Skeletal muscle satellite cell (primary cell): ENCODE measurements at regions not wholly inside any gene's neighbourhood (a gene's known extent, or its start where the extent isn't known, plus 50 kb on each side); places are given as distances from the start of the nearest gene placed in this dataset.
A peak's percentile ranks its signal among the peaks of the same experiment; 100 is the strongest.

Experiments
- H3K27me3 ChIP-seq: 2 replicates; pipeline ENCODE4 v1.7.0; 2013; ENCODE audit warnings: low read length; ENCODE audit not compliant: control insufficient read depth, insufficient read depth
- H3K36me3 ChIP-seq: 2 replicates; pipeline ENCODE4 v1.7.0; 2013; ENCODE audit warnings: mild to moderate bottlenecking, control low read depth, low read length; ENCODE audit not compliant: insufficient read depth
- H3K4me1 ChIP-seq: 2 replicates; pipeline ENCODE4 v1.7.0; 2013; ENCODE audit warnings: low read length; ENCODE audit not compliant: control insufficient read depth, insufficient read depth
- H3K4me2 ChIP-seq: 2 replicates; pipeline ENCODE4 v1.7.0; 2013; ENCODE audit warnings: mild to moderate bottlenecking, low read length
- H3K4me3 ChIP-seq: 2 replicates; pipeline ENCODE4 v1.7.0; 2013; ENCODE audit warnings: low read length
- H3K9ac ChIP-seq: 2 replicates; pipeline ENCODE4 v1.7.0; 2013; ENCODE audit warnings: mild to moderate bottlenecking, low read depth, low read length, moderate library complexity
- H3K9me3 ChIP-seq: replicated peaks from 2 replicates; pipeline ENCODE4 v1.7.0; 2013; ENCODE audit warnings: mild to moderate bottlenecking, control low read depth, low read length

DNA sequence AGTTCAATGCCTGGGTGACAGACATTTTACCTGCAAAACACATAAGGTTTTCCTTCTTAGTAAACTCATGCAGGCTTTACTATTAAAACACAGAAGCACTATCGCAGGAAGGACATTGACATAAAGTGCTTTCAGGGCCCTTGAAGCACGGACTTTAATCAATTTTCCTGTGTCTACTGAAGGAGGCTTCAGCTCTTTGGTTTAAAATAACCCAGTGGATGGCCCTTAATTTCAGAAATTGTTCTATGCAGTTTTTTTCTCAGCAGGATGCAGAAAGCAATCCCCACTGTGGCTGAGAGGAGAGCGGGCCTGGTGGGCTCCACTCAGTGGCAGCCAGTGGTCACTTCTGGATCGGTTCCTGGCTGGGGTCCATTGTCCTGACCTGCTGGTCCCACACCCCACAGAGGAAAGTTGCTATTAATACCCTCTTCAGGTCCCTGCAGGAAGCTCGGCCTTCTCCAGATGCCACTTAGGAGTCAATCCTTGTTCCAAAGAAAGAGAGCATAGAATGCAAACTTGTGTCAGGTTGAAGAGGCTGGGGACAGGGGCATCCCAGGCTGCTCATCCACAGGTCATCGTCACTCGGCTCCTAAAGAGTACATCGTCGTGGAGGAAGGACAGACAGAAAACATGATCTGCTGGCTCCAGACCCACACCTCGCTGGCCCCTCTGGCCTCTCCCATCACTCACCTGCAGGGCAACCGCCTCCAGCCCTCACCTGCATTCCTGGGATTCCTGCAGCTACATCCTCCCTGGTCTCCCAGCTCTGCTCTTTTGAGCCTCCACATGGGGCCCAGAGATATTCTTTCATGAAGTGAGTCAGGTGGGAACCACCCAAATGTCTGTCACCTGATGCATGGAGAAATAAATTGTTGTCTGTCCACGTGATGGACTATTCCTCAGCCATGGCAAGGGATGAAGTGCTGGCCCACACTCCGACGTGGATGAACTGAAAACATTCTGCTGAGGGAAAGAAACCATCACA lies 153.1 kb downstream of the PSMG1 start:
- Histone ChIP-seq H3K36me3 (no peaks in the 10 kb centered on the region), H3K9me3 (no peaks in the 10 kb centered on the region), H3K4me3 (no peak overlapping the region), H3K9ac (no peak overlapping the region), H3K4me1 (no peaks in the 10 kb centered on the region), H3K4me2 (no peak overlapping the region), H3K27me3 (peaks cover 37% of the 10 kb centered on the region)

- Histone ChIP-seq H3K36me3 (no peaks in the 10 kb centered on the region), H3K4me3 (no peak overlapping the region), H3K4me2 (no peak overlapping the region), H3K9ac (no peak overlapping the region), H3K27me3 (peaks cover 37% of the 10 kb centered on the region), H3K4me1 (no peaks in the 10 kb centered on the region), H3K9me3 (no peaks in the 10 kb centered on the region)
These were observed 154.0 kb downstream of the PSMG1 start for GRCh38 chr21:39029086-39029755.

DNA sequence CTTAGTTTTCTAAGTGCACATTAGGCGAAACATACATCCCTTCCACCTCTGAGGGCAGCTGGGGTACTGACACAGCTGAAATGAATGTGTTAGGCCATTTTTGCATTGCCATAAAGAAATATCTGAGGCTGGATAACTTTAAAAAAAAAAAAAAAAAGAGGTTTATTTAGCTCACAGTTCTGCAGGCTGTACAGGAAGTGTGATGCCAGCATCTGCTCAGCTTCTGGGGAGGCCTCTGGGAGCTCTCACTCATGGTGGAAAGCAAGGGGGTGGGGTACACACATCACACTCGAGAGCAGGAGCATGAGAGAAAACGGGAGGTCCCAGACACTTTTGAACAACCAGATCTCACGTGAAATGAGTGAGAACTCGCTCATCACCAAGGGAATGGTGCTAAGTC lies 158.1 kb downstream of the PSMG1 start:
- Histone ChIP-seq H3K36me3 (no peaks in the 10 kb centered on the region), H3K27me3 (peaks cover 12% of the 10 kb centered on the region), H3K9me3 (no peaks in the 10 kb centered on the region), H3K4me2 (no peak overlapping the region), H3K9ac (no peak overlapping the region), H3K4me3 (no peak overlapping the region), H3K4me1 (peaks cover 31% of the 10 kb centered on the region)

- peaks cover 31% of the 10 kb centered on the region for H3K4me1 ChIP-seq
- peaks cover 12% of the 10 kb centered on the region for H3K27me3 ChIP-seq
- no peaks in the 10 kb centered on the region for H3K9me3 ChIP-seq
- H3K4me3 ChIP-seq, result no peak overlapping the region
- no peak overlapping the region for H3K9ac ChIP-seq
- H3K4me2 ChIP-seq, result no peak overlapping the region
- no peaks in the 10 kb centered on the region for H3K36me3 ChIP-seq
These were observed 158.7 kb downstream of the PSMG1 start for GRCh38 chr21:39024538-39024937.

DNA sequence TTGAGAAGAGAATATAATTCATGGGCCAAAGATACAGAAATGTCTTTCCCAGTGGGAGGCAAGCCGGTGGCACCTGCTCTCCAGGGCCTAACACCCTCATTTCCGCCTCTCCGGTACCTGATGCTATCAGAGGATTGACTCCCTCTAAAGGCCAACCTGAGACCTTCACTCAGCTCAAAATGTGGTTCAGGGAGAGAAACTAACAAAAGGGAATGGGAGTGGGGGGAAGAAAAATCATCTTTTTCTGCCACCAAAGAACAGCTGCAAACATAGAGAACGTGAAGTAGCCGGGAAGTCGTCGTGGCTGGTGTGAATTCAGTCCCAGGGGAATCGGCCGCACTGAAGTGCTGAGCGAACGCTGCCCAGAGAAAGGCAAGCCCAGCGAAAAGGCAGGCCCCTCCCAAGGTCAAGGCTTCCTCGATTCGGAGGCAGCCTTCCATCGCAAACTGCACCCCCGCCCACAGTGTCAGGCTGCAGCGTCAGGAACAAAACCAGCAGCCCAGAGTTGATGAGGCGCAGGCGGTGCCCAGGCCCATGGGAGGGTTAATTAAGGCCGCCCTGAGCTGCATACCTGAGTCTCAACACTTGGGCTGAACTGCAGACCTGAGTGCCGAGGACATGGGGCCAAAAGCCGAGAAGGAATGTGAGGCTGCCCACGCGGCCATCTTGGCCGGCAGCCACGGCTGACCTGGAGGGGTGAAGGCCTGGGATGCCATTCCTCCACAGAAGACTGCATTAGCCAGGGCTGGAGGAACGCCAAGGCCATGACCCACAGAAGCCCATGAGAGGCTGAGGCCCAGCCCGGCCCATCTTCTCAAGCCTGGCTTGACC lies 160.2 kb downstream of the PSMG1 start:
- Histone ChIP-seq H3K9me3 (no peaks in the 10 kb centered on the region), H3K4me3 (peak overlapping the region; percentile 11), H3K27me3 (no peaks in the 10 kb centered on the region), H3K4me1 (peaks cover 31% of the 10 kb centered on the region), H3K9ac (peak overlapping the region; percentile 11), H3K36me3 (no peaks in the 10 kb centered on the region), H3K4me2 (peak overlapping the region; percentile 49)

- H3K9me3 ChIP-seq, result no peaks in the 10 kb centered on the region
- H3K4me1 ChIP-seq, result peaks cover 31% of the 10 kb centered on the region
- H3K27me3 ChIP-seq, result no peaks in the 10 kb centered on the region
- no peak overlapping the region for H3K4me3 ChIP-seq
- no peak overlapping the region for H3K9ac ChIP-seq
- no peaks in the 10 kb centered on the region for H3K36me3 ChIP-seq
- peak overlapping the region; percentile 49 for H3K4me2 ChIP-seq
These were observed 160.8 kb downstream of the PSMG1 start for GRCh38 chr21:39022466-39022862.

- H3K4me1 ChIP-seq, result peaks cover 31% of the 10 kb centered on the region
- H3K4me2 ChIP-seq, result no peak overlapping the region
- no peaks in the 10 kb centered on the region for H3K27me3 ChIP-seq
- H3K9ac ChIP-seq, result no peak overlapping the region
- no peaks in the 10 kb centered on the region for H3K36me3 ChIP-seq
- H3K4me3 ChIP-seq, result no peak overlapping the region
- no peaks in the 10 kb centered on the region for H3K9me3 ChIP-seq
These were observed 161.2 kb downstream of the PSMG1 start for GRCh38 chr21:39022035-39022434.

DNA sequence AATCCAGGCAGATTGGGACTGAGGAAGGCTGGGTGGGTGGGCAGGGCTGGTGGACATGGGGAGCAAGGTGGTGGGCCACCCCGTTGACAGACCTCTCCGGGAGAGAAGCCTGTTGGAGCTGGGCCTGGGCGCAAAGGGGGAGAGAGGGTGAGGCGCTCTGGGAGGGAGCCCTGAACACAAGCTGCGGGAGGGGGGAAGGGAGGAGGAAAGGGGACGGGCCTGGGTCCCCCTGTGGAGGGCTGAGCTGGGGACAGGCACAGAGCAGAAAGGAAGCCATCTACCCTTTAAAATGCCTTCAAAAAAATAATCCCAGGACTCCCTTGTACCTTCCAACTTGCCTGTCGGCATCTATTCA lies 161.8 kb downstream of the PSMG1 start:
- H3K4me3 ChIP-seq, result no peak overlapping the region
- H3K36me3 ChIP-seq, result no peaks in the 10 kb centered on the region
- no peaks in the 10 kb centered on the region for H3K9me3 ChIP-seq
- no peak overlapping the region for H3K9ac ChIP-seq
- H3K4me2 ChIP-seq, result peak overlapping the region; percentile 52
- no peaks in the 10 kb centered on the region for H3K27me3 ChIP-seq
- peaks cover 31% of the 10 kb centered on the region for H3K4me1 ChIP-seq

DNA sequence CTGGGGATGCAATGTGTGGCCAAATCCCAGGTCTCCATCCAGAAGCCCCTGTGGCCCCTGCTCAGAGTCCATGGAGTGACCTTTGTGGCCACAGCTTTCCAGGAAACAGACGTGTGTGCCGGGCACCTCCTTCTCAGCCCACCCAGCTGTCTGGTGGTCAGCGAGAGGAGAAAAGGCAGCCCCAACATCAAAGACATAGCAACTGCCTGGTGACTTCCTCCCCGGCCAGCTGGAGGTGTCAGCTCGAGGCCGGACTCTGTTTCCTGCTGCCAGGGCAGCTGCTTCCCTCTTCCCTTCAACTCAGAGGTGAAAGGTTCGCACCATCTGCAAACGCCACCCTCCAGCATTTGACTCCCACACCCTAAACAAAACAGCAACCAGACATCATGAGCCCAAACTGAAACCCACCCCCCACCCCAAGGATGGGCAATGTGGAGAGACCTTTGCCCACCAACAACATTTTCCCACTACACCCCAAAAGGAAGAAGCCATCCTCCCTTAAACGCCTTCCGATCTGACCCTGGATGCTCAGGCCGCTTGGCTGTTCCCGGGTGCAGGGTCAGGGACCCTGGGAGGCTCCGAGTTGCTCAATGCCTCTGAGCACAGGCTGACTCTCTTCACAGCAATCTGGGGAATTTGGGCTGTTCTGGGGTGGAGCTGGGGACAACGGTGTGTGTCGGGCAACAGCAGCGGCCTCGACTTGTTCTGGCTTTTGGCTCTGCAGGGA lies 162.3 kb downstream of the PSMG1 start:
- H3K4me2 ChIP-seq, result peak overlapping the region; percentile 52
- peaks cover 31% of the 10 kb centered on the region for H3K4me1 ChIP-seq
- H3K9me3 ChIP-seq, result no peaks in the 10 kb centered on the region
- no peak overlapping the region for H3K4me3 ChIP-seq
- no peaks in the 10 kb centered on the region for H3K27me3 ChIP-seq
- no peaks in the 10 kb centered on the region for H3K36me3 ChIP-seq
- H3K9ac ChIP-seq, result no peak overlapping the region

DNA sequence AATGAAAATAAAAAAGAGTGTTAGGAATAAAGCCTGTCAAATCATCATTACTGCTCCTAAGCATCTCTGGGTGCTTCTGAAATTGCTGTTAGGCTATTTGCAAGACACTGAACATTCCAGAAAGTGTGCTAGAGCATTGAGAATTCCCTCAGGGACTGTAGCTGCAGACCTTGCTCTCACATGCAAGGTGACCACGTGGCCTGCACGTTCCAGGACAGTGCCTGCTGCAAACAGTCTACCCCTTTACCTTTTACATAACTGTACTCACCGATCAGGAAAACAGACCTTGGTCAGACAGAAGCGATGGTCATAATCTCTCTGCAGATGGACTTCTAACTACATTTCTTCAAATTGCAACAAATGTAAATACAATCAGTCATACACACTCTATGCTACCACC lies 164.5 kb downstream of the PSMG1 start:
- Histone ChIP-seq H3K27me3 (no peaks in the 10 kb centered on the region), H3K4me2 (no peak overlapping the region), H3K9ac (no peak overlapping the region), H3K36me3 (no peaks in the 10 kb centered on the region), H3K4me1 (peaks cover 41% of the 10 kb centered on the region), H3K4me3 (no peak overlapping the region), H3K9me3 (no peaks in the 10 kb centered on the region)
